Stimulated activated CD4-positive, alpha-beta T cell treated with anti-CD3 and anti-CD28 coated beads, Interleukin-4, amount 100 ng/mL, for 48 hours (primary cell): ENCODE measurements at regions not wholly inside any gene's neighbourhood (a gene's known extent, or its start where the extent isn't known, plus 50 kb on each side); places are given as distances from the start of the nearest gene placed in this dataset.
"Not testable (repeated sequence)": the region's sequence is repeated elsewhere in the genome, so short reads cannot be mapped to it uniquely, and the experiment has no call there.

ENCODE experiments used
- DNase-seq, 2 donors: peaks; one replicate each; pipeline ENCODE4 v3.0.0-alpha.2; 2020; ENCODE audit warnings: low read depth in 2 of 2

- DNase-seq: peak; percentile 29 to 44
Observed at GRCh38 chr5:42949348-42950115, 90.6 kb downstream of the ANXA2R start.

- peak in 1 of 2 donors; percentile 18 for DNase-seq
Observed at GRCh38 chr5:42948961-42949347, 91.2 kb downstream of the ANXA2R start.

GRCh38 chr5:42944989-42945388 lies 95.1 kb downstream of the ANXA2R start:
- no peak for DNase-seq

- DNase-seq: no peak
Observed at GRCh38 chr5:42943931-42944631, 96.0 kb downstream of the ANXA2R start.

GRCh38 chr5:42940853-42941252 lies 99.3 kb downstream of the ANXA2R start:
- no peak for DNase-seq

- DNase-seq: not testable (repeated sequence)
Observed at GRCh38 chr5:42932011-42932410, 108.1 kb downstream of the ANXA2R start.

GRCh38 chr5:42931451-42931850 lies 108.7 kb downstream of the ANXA2R start:
- DNase-seq: not testable (repeated sequence)

GRCh38 chr5:42930934-42931333 lies 109.2 kb downstream of the ANXA2R start:
- no peak for DNase-seq

GRCh38 chr5:42929871-42930270 lies 110.2 kb downstream of the ANXA2R start:
- DNase-seq: no peak

GRCh38 chr5:42927730-42928129 lies 112.4 kb downstream of the ANXA2R start:
- DNase-seq: no peak

GRCh38 chr5:42924686-42925085 lies 113.0 kb upstream of the SELENOP start:
- no peak for DNase-seq

GRCh38 chr5:42924226-42924625 lies 112.5 kb upstream of the SELENOP start:
- no peak for DNase-seq

GRCh38 chr5:42923710-42924109 lies 112.0 kb upstream of the SELENOP start:
- DNase-seq: no peak

- no peak for DNase-seq
Observed at GRCh38 chr5:42919600-42919999, 107.9 kb upstream of the SELENOP start.

- no peak for DNase-seq
Observed at GRCh38 chr5:42915306-42915866, 103.7 kb upstream of the SELENOP start.

- peak in 1 of 2 donors; percentile 18 for DNase-seq
Observed at GRCh38 chr5:42912184-42912798, 100.6 kb upstream of the SELENOP start.

- peak; percentile 81 for DNase-seq
Observed at GRCh38 chr5:42908509-42909488, 97.1 kb upstream of the SELENOP start.

GRCh38 chr5:42908086-42908485 lies 96.4 kb upstream of the SELENOP start:
- DNase-seq: no peak

GRCh38 chr5:42905827-42906226 lies 94.1 kb upstream of the SELENOP start:
- no peak for DNase-seq

- DNase-seq: no peak
Observed at GRCh38 chr5:42900734-42901133, 89.0 kb upstream of the SELENOP start.

- no peak for DNase-seq
Observed at GRCh38 chr5:42898760-42899159, 87.1 kb upstream of the SELENOP start.
